Smooth muscle cell (in vitro differentiated cells): ENCODE measurements at regions not wholly inside any gene's neighbourhood (a gene's known extent, or its start where the extent isn't known, plus 50 kb on each side); places are given as distances from the start of the nearest gene placed in this dataset.

Source experiments
- DNase-seq: peaks from one replicate; lab custom pipeline; 2025; ENCODE audit not compliant: unreplicated experiment; lab: John Stamatoyannopoulos, UW
- H2AFZ ChIP-seq: fragments of 200-600 bp; sonication (generic); 2 replicates; pipeline ENCODE4 v1.6.0; 2016; ENCODE audit warnings: antibody characterized with exemption, low read depth, mild to moderate bottlenecking
- H3F3A ChIP-seq: fragments of 200-600 bp; sonication (generic); 2 replicates; pipeline ENCODE4 v1.6.0; 2017; ENCODE audit warnings: antibody characterized with exemption, low read depth
- H3K27ac ChIP-seq: fragments of 200-600 bp; sonication (generic); 2 replicates; pipeline ENCODE4 v1.5.1; 2016; ENCODE audit warnings: low read depth, mild to moderate bottlenecking
- H3K27me3 ChIP-seq: fragments of 200-600 bp; sonication (generic); 2 replicates; pipeline ENCODE4 v1.6.1; 2016; ENCODE audit warnings: low read depth, mild to moderate bottlenecking
- H3K36me3 ChIP-seq: fragments of 200-600 bp; sonication (generic); 2 replicates; pipeline ENCODE4 v1.5.1; 2016; ENCODE audit warnings: low read depth
- H3K4me1 ChIP-seq: fragments of 200-600 bp; sonication (generic); 2 replicates; pipeline ENCODE4 v1.5.1; 2016; ENCODE audit warnings: low read depth
- H3K4me2 ChIP-seq: fragments of 200-600 bp; sonication (generic); 2 replicates; pipeline ENCODE4 v1.6.0; 2016; ENCODE audit warnings: mild to moderate bottlenecking
- H3K4me3 ChIP-seq: fragments of 200-600 bp; sonication (generic); 2 replicates; pipeline ENCODE4 v1.5.1; 2016; ENCODE audit warnings: mild to moderate bottlenecking
- H3K79me2 ChIP-seq: fragments of 200-600 bp; sonication (generic); 2 replicates; pipeline ENCODE4 v1.6.0; 2016; ENCODE audit warnings: low read depth, mild to moderate bottlenecking
- H3K9ac ChIP-seq: fragments of 200-600 bp; sonication (generic); 2 replicates; pipeline ENCODE4 v1.6.0; 2016; ENCODE audit warnings: low read depth
- H3K9me3 ChIP-seq: fragments of 200-600 bp; sonication (generic); replicated peaks from 2 replicates; pipeline ENCODE4 v1.5.1; 2016; ENCODE audit warnings: low read depth
- H4K20me1 ChIP-seq: fragments of 200-600 bp; sonication (generic); 2 replicates; pipeline ENCODE4 v1.6.0; 2016; ENCODE audit warnings: low read depth
- CTCF ChIP-seq: fragments of 200-600 bp; sonication (generic); IDR thresholded peaks from 2 replicates; pipeline ENCODE4 v1.5.1; 2017; ENCODE audit warnings: borderline replicate concordance, mild to moderate bottlenecking, antibody characterized with exemption; ENCODE audit not compliant: insufficient read depth, poor library complexity, severe bottlenecking
- WGBS: methylation state at CpG from one replicate; pipeline ENCODE4 v1.1.7; 2016; ENCODE audit warnings: low lambda C conversion rate; 5-methylcytosine and 5-hydroxymethylcytosine counted together

GRCh38 chr5:2206293-2207108, 323.8 kb upstream of the IRX4 start:
- Histone ChIP-seq H3K27me3 (peaks cover 43% of the 10 kb centered on the region), H3K27ac (no peak overlapping the region), H3F3A (no peaks in the 10 kb centered on the region), H4K20me1 (no peaks in the 10 kb centered on the region), H3K9me3 (no peaks in the 10 kb centered on the region), H3K4me2 (no peak overlapping the region), H3K36me3 (no peaks in the 10 kb centered on the region), H3K9ac (no peak overlapping the region), H3K4me3 (no peak overlapping the region), H3K79me2 (no peaks in the 10 kb centered on the region), H2AFZ (no peak overlapping the region), H3K4me1 (no peaks in the 10 kb centered on the region)
- WGBS, result 77% methylated on average over 28 of the region's 28 CpGs
- no peak for TF ChIP-seq CTCF
- no peak for DNase-seq

- Histone ChIP-seq H3K9me3 (no peaks in the 10 kb centered on the region), H4K20me1 (no peaks in the 10 kb centered on the region), H3K79me2 (no peaks in the 10 kb centered on the region), H3K4me2 (no peak overlapping the region), H3K36me3 (no peaks in the 10 kb centered on the region), H3K27ac (no peak overlapping the region), H3K4me3 (no peak overlapping the region), H3K27me3 (peaks cover 42% of the 10 kb centered on the region), H3F3A (no peaks in the 10 kb centered on the region), H2AFZ (no peak overlapping the region), H3K4me1 (no peaks in the 10 kb centered on the region), H3K9ac (no peak overlapping the region)
- WGBS, result 94% methylated on average over 34 of the region's 34 CpGs
- TF ChIP-seq CTCF, result no peak
- DNase-seq, result no peak
Observed at GRCh38 chr5:2205596-2206226, 323.0 kb upstream of the IRX4 start.

- Histone ChIP-seq H3K27ac (no peak overlapping the region), H3F3A (no peaks in the 10 kb centered on the region), H3K4me2 (no peak overlapping the region), H3K9ac (no peak overlapping the region), H3K79me2 (no peaks in the 10 kb centered on the region), H3K27me3 (peaks cover 43% of the 10 kb centered on the region), H3K4me3 (no peak overlapping the region), H4K20me1 (no peaks in the 10 kb centered on the region), H2AFZ (no peak overlapping the region), H3K36me3 (no peaks in the 10 kb centered on the region), H3K4me1 (no peaks in the 10 kb centered on the region), H3K9me3 (no peaks in the 10 kb centered on the region)
- 96% methylated on average over 14 of the region's 14 CpGs for WGBS
- TF ChIP-seq CTCF, result no peak
- DNase-seq, result no peak
Observed at GRCh38 chr5:2205185-2205585, 322.5 kb upstream of the IRX4 start.
